ENCODE measurements at regions not wholly inside any gene's neighbourhood (a gene's known extent, or its start where the extent isn't known, plus 50 kb on each side); places are given as distances from the start of the nearest gene placed in this dataset.
"Not testable (repeated sequence)": the region's sequence is repeated elsewhere in the genome, so short reads cannot be mapped to it uniquely, and the experiment has no call there.

DNA sequence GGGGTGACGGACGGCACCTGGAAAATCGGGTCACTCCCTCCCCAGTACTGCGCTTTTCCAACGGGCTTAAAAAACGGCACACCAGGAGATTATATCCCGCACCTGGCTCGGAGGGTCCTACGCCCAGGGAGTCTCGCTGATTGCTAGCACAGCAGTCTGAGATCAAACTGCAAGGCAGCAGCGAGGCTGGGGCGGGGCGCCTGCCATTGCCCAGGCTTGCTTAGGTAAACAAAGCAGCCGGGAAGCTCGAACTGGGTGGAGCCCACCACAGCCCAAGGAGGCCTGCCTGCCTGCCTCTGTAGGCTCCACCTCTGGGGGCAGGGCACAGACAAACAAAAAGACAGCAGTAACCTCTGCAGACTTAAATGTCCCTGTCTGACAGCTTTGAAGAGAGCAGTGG, 321.7 kb upstream of the NRSN1 start:
- TF ChIP-seq, protein P1, sequence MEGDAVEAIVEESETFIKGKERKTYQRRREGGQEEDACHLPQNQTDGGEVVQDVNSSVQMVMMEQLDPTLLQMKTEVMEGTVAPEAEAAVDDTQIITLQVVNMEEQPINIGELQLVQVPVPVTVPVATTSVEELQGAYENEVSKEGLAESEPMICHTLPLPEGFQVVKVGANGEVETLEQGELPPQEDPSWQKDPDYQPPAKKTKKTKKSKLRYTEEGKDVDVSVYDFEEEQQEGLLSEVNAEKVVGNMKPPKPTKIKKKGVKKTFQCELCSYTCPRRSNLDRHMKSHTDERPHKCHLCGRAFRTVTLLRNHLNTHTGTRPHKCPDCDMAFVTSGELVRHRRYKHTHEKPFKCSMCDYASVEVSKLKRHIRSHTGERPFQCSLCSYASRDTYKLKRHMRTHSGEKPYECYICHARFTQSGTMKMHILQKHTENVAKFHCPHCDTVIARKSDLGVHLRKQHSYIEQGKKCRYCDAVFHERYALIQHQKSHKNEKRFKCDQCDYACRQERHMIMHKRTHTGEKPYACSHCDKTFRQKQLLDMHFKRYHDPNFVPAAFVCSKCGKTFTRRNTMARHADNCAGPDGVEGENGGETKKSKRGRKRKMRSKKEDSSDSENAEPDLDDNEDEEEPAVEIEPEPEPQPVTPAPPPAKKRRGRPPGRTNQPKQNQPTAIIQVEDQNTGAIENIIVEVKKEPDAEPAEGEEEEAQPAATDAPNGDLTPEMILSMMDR (IDR thresholded peaks at IDR 0.05), result not testable (repeated sequence)
- TF ChIP-seq POLR2A (IDR thresholded peaks at IDR 0.05; ENCODE audit: low read depth), result not testable (repeated sequence)

Measured in esophagus muscularis mucosa (tissue), 3 donors.